Kidney epithelial cell (primary cell): ENCODE measurements at regions not wholly inside any gene's neighbourhood (a gene's known extent, or its start where the extent isn't known, plus 50 kb on each side); places are given as distances from the start of the nearest gene placed in this dataset.

Experiments
- DNase-seq: peaks from one replicate; pipeline ENCODE4 v3.0.0-alpha.2; 2010; ENCODE audit warnings: low read depth
- H3K27me3 ChIP-seq: 2 replicates; pipeline ENCODE4 v1.6.0; 2011; ENCODE audit warnings: low read length; ENCODE audit not compliant: control insufficient read depth, insufficient read depth
- H3K36me3 ChIP-seq: 2 replicates; pipeline ENCODE4 v1.5.1; 2011; ENCODE audit warnings: low read length; ENCODE audit not compliant: control insufficient read depth, insufficient read depth
- H3K4me3 ChIP-seq: 2 replicates; pipeline ENCODE4 v1.5.1; 2011; ENCODE audit warnings: low read depth, mild to moderate bottlenecking, control low read depth, low read length
- CTCF ChIP-seq: IDR thresholded peaks from 2 replicates; pipeline ENCODE4 v1.5.1; 2011; ENCODE audit warnings: mild to moderate bottlenecking, moderate library complexity, low read length, control low read depth, inconsistent platforms; ENCODE audit not compliant: insufficient read depth, poor library complexity, severe bottlenecking

GRCh38 chr6:123715006-123715863 lies 78.5 kb upstream of the TRDN start:
- H3K36me3 ChIP-seq: no peaks in the 10 kb centered on the region
- peak; percentile 50 for TF ChIP-seq CTCF
- no peaks in the 10 kb centered on the region for H3K27me3 ChIP-seq
- DNase-seq: no peak
- no peak overlapping the region for H3K4me3 ChIP-seq

GRCh38 chr6:123712831-123713230 lies 76.1 kb upstream of the TRDN start:
- no peak for TF ChIP-seq CTCF
- no peak for DNase-seq
- Histone ChIP-seq H3K4me3 (no peak overlapping the region), H3K27me3 (no peaks in the 10 kb centered on the region), H3K36me3 (no peaks in the 10 kb centered on the region)

DNA sequence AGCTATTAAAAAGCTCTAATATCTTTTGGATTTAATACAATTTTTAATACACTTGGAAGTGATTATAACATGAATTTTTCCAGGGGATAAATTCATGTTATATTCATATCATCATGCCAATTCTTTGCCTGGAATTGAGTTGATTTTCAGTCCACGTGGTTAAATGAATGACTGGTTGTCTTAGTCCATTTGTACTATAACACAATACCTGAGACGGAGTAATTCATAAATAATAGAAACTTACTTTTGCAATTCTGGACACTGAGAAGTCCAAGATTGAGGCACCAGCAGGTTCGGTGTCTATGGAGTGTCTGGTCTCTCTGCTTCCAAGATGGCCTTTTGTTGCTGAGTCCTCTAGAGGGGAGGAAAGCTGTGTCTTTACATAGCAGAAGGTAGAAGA lies 66.2 kb upstream of the TRDN start:
- no peak for DNase-seq
- no peak for TF ChIP-seq CTCF
- H3K27me3 ChIP-seq: no peaks in the 10 kb centered on the region
- H3K36me3 ChIP-seq: no peaks in the 10 kb centered on the region
- H3K4me3 ChIP-seq: no peak overlapping the region

DNA sequence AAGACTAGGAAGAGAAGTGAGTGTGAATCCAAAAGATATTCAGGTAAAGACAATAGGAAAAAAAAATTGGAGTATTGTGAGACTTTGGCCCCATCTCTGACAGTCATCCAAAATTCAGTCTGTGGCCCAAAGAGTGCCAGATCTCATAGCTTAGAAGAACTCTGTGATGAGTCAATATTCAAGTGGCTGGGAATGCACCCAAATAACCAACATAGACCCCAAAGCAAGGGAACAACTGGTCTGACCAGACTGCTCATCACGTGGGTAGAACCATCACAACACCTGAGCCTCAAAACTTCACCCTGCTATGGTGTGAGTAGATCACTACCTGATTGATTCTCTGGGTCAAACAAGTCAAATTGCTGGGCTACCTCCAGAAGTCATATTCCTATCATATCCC lies 51.1 kb upstream of the TRDN start:
- Histone ChIP-seq H3K27me3 (no peaks in the 10 kb centered on the region), H3K36me3 (no peaks in the 10 kb centered on the region), H3K4me3 (no peak overlapping the region)
- TF ChIP-seq CTCF: no peak
- no peak for DNase-seq
